NCI-H1105 treated with DMSO at 0.1 percent for 48 hours (cell line): ENCODE measurements at regions not wholly inside any gene's neighbourhood (a gene's known extent, or its start where the extent isn't known, plus 50 kb on each side); places are given as distances from the start of the nearest gene placed in this dataset.
"Not testable (repeated sequence)": the region's sequence is repeated elsewhere in the genome, so short reads cannot be mapped to it uniquely, and the experiment has no call there.

ENCODE experiments used
- DNase-seq: peaks from one replicate; lab custom pipeline; 2025; lab: John Stamatoyannopoulos, UW

GRCh38 chr12:67080637-67081036 is 188.5 kb upstream of the CAND1 start:
- peak; percentile 66 for DNase-seq

GRCh38 chr12:67082221-67082620 is 186.9 kb upstream of the CAND1 start:
- no peak for DNase-seq

- DNase-seq, result peak; percentile 9
Observed at GRCh38 chr12:67085699-67086098, 183.5 kb upstream of the CAND1 start.

- no peak for DNase-seq
Observed at GRCh38 chr12:67086116-67086515, 183.0 kb upstream of the CAND1 start.

GRCh38 chr12:67088401-67089118 is 180.6 kb upstream of the CAND1 start:
- no peak for DNase-seq

- DNase-seq, result no peak
Observed at GRCh38 chr12:67091204-67091603, 178.0 kb upstream of the CAND1 start.

GRCh38 chr12:67091678-67092077 is 177.5 kb upstream of the CAND1 start:
- no peak for DNase-seq

GRCh38 chr12:67092934-67093333 is 176.2 kb upstream of the CAND1 start:
- not testable (repeated sequence) for DNase-seq

- no peak for DNase-seq
Observed at GRCh38 chr12:67096533-67097318, 172.4 kb upstream of the CAND1 start.

GRCh38 chr12:67099858-67100257 is 169.3 kb upstream of the CAND1 start:
- DNase-seq, result no peak

GRCh38 chr12:67103521-67103920 is 165.6 kb upstream of the CAND1 start:
- no peak for DNase-seq

- DNase-seq, result no peak
Observed at GRCh38 chr12:67107235-67107634, 161.9 kb upstream of the CAND1 start.

- DNase-seq, result no peak
Observed at GRCh38 chr12:67107751-67108269, 161.3 kb upstream of the CAND1 start.

GRCh38 chr12:67110345-67110744 is 158.8 kb upstream of the CAND1 start:
- DNase-seq, result not testable (repeated sequence)

- no peak for DNase-seq
Observed at GRCh38 chr12:67111182-67111581, 158.0 kb upstream of the CAND1 start.

GRCh38 chr12:67112586-67112985 is 156.6 kb upstream of the CAND1 start:
- DNase-seq, result no peak

- no peak for DNase-seq
Observed at GRCh38 chr12:67116134-67116533, 153.0 kb upstream of the CAND1 start.

GRCh38 chr12:67122584-67122983 is 146.6 kb upstream of the CAND1 start:
- no peak for DNase-seq

- DNase-seq, result no peak
Observed at GRCh38 chr12:67137256-67137655, 131.9 kb upstream of the CAND1 start.

GRCh38 chr12:67141296-67142018 is 127.7 kb upstream of the CAND1 start:
- DNase-seq, result no peak

- no peak for DNase-seq
Observed at GRCh38 chr12:67145692-67146091, 123.5 kb upstream of the CAND1 start.

- no peak for DNase-seq
Observed at GRCh38 chr12:67147030-67147429, 122.1 kb upstream of the CAND1 start.

- no peak for DNase-seq
Observed at GRCh38 chr12:67147447-67147846, 121.7 kb upstream of the CAND1 start.
